ENCODE measurements at regions not wholly inside any gene's neighbourhood (a gene's known extent, or its start where the extent isn't known, plus 50 kb on each side); places are given as distances from the start of the nearest gene placed in this dataset.

GRCh38 chr4:36779601-36780000 is 464.9 kb upstream of the NWD2 start:
- Mint-ChIP-seq H3K4me1 (ENCODE audit: low read depth, unreplicated experiment) (no peaks in the 10 kb centered on the region), H3K27ac (ENCODE audit: unreplicated experiment) (no peak overlapping the region), H3K9me3 (ENCODE audit: low read depth, unreplicated experiment) (no peaks in the 10 kb centered on the region), H3K27me3 (ENCODE audit: unreplicated experiment) (no peaks in the 10 kb centered on the region), H3K36me3 (ENCODE audit: insufficient read depth, unreplicated experiment) (no peaks in the 10 kb centered on the region), H3K4me3 (ENCODE audit: low read depth, unreplicated experiment) (no peak overlapping the region)
- intact Hi-C loops (cut with micrococcal nuclease; ENCODE audit: unreplicated experiment), result no loop called here
- CTCF ChIA-PET, result no interaction called here
- TF ChIP-seq, protein P1, sequence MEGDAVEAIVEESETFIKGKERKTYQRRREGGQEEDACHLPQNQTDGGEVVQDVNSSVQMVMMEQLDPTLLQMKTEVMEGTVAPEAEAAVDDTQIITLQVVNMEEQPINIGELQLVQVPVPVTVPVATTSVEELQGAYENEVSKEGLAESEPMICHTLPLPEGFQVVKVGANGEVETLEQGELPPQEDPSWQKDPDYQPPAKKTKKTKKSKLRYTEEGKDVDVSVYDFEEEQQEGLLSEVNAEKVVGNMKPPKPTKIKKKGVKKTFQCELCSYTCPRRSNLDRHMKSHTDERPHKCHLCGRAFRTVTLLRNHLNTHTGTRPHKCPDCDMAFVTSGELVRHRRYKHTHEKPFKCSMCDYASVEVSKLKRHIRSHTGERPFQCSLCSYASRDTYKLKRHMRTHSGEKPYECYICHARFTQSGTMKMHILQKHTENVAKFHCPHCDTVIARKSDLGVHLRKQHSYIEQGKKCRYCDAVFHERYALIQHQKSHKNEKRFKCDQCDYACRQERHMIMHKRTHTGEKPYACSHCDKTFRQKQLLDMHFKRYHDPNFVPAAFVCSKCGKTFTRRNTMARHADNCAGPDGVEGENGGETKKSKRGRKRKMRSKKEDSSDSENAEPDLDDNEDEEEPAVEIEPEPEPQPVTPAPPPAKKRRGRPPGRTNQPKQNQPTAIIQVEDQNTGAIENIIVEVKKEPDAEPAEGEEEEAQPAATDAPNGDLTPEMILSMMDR (IDR thresholded peaks at IDR 0.05; ENCODE audit: unreplicated experiment), result no peak
- no TSS peak for BruUV-seq (replicated peaks)
- DNase-seq, result no peak

DNA sequence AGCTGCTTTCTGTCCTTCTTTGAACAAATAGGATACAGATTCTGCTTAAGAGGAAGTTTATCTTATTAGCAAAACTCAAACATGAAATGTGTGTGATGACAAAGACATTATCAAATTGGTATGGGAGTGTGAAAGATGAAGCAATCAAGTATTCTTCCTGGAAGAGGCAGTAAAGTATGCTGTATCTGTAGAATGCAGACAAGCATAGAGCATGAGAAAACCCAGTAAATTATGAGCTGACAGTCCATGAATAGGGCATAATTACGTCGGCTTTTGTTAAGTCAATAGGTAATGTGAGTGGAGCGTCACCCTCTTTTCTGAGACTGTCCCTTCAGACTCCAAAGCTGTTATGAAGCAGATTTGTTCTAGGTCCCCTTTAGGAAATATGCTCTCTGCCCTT is 458.6 kb upstream of the NWD2 start:
- TF ChIP-seq, protein P1 (IDR thresholded peaks at IDR 0.05; ENCODE audit: unreplicated experiment), result no peak
- intact Hi-C loops (cut with micrococcal nuclease; ENCODE audit: unreplicated experiment), result no loop called here
- Mint-ChIP-seq H3K9me3 (ENCODE audit: low read depth, unreplicated experiment) (no peaks in the 10 kb centered on the region), H3K27me3 (ENCODE audit: unreplicated experiment) (no peaks in the 10 kb centered on the region), H3K36me3 (ENCODE audit: insufficient read depth, unreplicated experiment) (no peaks in the 10 kb centered on the region), H3K4me1 (ENCODE audit: low read depth, unreplicated experiment) (no peaks in the 10 kb centered on the region), H3K4me3 (ENCODE audit: low read depth, unreplicated experiment) (no peak overlapping the region), H3K27ac (ENCODE audit: unreplicated experiment) (no peak overlapping the region)
- no TSS peak for BruUV-seq (replicated peaks)
- no peak for DNase-seq
- CTCF ChIA-PET, result no interaction called here

DNA sequence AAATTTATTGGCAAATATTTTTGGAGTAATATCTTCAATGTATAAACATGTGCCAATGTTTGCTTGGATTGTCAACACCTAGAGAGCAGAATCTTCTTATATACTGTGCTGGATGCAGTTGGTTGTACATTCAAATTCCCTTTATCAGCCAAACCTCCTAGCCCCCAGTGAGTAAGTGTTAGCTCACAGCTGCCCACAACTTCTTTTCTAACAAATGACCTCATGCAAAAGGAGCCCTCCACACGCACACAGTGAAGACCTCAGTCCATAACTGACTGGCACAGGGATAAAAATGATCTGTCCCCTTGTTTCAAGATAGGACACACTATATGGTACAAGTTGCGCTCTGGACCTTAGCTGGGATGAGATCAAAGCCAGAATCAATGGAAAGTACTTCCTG is 458.0 kb upstream of the NWD2 start:
- Mint-ChIP-seq H3K4me1 (ENCODE audit: low read depth, unreplicated experiment) (no peaks in the 10 kb centered on the region), H3K27me3 (ENCODE audit: unreplicated experiment) (no peaks in the 10 kb centered on the region), H3K9me3 (ENCODE audit: low read depth, unreplicated experiment) (no peaks in the 10 kb centered on the region), H3K36me3 (ENCODE audit: insufficient read depth, unreplicated experiment) (no peaks in the 10 kb centered on the region), H3K27ac (ENCODE audit: unreplicated experiment) (no peak overlapping the region), H3K4me3 (ENCODE audit: low read depth, unreplicated experiment) (no peak overlapping the region)
- TF ChIP-seq, protein P1 (IDR thresholded peaks at IDR 0.05; ENCODE audit: unreplicated experiment), result no peak
- no TSS peak for BruUV-seq (replicated peaks)
- no peak for DNase-seq
- intact Hi-C loops (cut with micrococcal nuclease; ENCODE audit: unreplicated experiment), result no loop called here
- CTCF ChIA-PET, result no interaction called here

- BruUV-seq (replicated peaks), result no TSS peak
- no peaks in the 10 kb centered on the region for H3K27me3 Mint-ChIP-seq (ENCODE audit: unreplicated experiment)
- CTCF ChIA-PET, result no interaction called here
- no peak for DNase-seq
- no peak overlapping the region for H3K27ac Mint-ChIP-seq (ENCODE audit: unreplicated experiment)
- H3K4me3 Mint-ChIP-seq (ENCODE audit: low read depth, unreplicated experiment), result no peak overlapping the region
- TF ChIP-seq, protein P1 (IDR thresholded peaks at IDR 0.05; ENCODE audit: unreplicated experiment), result no peak
- no peaks in the 10 kb centered on the region for H3K4me1 Mint-ChIP-seq (ENCODE audit: low read depth, unreplicated experiment)
- H3K36me3 Mint-ChIP-seq (ENCODE audit: insufficient read depth, unreplicated experiment), result no peaks in the 10 kb centered on the region
- no peaks in the 10 kb centered on the region for H3K9me3 Mint-ChIP-seq (ENCODE audit: low read depth, unreplicated experiment)
- intact Hi-C loops (cut with micrococcal nuclease; ENCODE audit: unreplicated experiment), result no loop called here
Observed at GRCh38 chr4:36794716-36795115, 449.8 kb upstream of the NWD2 start.

DNA sequence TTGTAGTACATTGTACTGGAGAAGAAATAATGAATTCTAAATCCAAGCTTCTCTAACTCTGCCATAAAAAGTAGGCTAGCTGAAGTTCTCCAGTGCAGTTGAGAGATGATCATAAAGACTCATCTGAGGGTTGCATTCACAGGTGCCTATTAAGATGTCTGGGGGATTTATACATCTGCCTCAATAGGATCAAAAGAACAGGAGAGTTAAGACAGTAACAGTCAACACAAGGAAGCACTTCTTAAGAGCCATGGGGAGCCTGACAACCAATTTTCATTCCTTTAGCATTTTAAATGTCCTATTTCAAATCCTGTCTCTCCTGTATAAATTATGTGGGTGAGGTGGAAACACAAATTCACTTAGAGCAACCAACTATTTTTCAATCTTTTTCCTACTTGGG is 432.4 kb upstream of the NWD2 start:
- H3K4me3 Mint-ChIP-seq (ENCODE audit: low read depth, unreplicated experiment), result no peak overlapping the region
- no TSS peak for BruUV-seq (replicated peaks)
- no peak overlapping the region for H3K27ac Mint-ChIP-seq (ENCODE audit: unreplicated experiment)

More for the DNA sequence above, 432.4 kb upstream of the NWD2 start:
- CTCF ChIA-PET, result no interaction called here
- Mint-ChIP-seq H3K9me3 (ENCODE audit: low read depth, unreplicated experiment) (no peaks in the 10 kb centered on the region), H3K36me3 (ENCODE audit: insufficient read depth, unreplicated experiment) (no peaks in the 10 kb centered on the region), H3K4me1 (ENCODE audit: low read depth, unreplicated experiment) (no peaks in the 10 kb centered on the region), H3K27me3 (ENCODE audit: unreplicated experiment) (no peaks in the 10 kb centered on the region)
- TF ChIP-seq, protein P1 (IDR thresholded peaks at IDR 0.05; ENCODE audit: unreplicated experiment), result no peak
- intact Hi-C loops (cut with micrococcal nuclease; ENCODE audit: unreplicated experiment), result no loop called here
- no peak for DNase-seq

Data from Calu3 (cell line).